GM12874 (cell line): ENCODE measurements at regions not wholly inside any gene's neighbourhood (a gene's known extent, or its start where the extent isn't known, plus 50 kb on each side); places are given as distances from the start of the nearest gene placed in this dataset.

ENCODE experiments used
- CTCF ChIP-seq: IDR thresholded peaks from 2 replicates; pipeline ENCODE4 v1.5.1; 2011; ENCODE audit warnings: low read depth, mild to moderate bottlenecking, control low read depth, low read length, moderate library complexity; ENCODE audit not compliant: insufficient read depth

DNA sequence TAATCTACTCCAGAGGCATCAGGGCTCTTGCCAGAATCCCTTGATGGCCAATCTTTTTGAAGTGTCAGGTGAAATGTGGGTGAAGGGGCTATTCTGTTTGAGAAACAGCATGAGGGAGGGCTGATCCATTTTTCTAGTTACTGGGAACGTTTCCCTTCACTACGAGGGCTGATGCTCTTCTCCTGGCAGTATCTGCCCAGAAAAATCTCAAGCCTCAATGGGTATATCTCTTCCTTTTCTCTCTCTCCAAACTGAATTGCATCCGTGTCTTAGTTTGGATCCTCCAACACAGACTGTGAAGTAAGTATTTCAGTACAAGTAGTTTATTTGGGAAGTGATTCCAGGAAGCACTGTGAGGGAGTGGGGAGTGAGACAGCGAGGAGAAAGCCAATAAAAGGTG, 113.0 kb upstream of the NAV2 start:
- TF ChIP-seq CTCF = no peak

DNA sequence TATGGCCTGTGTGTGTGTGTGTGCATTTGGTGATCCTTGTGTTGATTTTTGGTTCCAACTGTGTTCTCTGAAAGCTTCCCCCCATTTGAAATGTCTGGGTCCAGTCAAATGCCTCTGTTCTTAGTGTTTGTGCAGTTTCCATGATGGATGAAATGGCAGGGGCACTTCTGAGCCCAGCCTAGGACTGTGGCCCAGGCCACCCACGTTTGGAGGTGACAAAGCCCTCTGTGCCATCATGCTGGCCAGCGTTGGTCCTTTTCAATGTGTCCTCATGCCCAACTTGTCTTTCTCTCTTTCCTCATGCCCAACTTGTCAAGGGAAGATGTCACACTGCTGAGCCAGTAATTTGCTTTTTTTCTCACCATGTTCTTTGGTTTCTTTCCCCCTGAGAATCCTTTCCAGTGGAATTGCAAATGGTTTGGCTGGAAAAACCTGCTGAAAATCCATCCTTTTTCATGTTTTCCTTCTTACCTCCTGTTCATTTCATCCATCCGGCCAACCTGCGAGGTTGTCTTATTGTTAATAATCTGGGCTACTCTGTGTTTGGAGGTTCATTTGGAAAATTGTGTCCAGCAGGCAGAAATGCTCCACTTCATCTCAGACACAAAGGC, 113.7 kb upstream of the NAV2 start:
- no peak for TF ChIP-seq CTCF

- no peak for TF ChIP-seq CTCF
Measured at GRCh38 chr11:19598456-19598855, 114.2 kb upstream of the NAV2 start.

GRCh38 chr11:19597876-19598275, 114.8 kb upstream of the NAV2 start:
- TF ChIP-seq CTCF = no peak

- no peak for TF ChIP-seq CTCF
Measured at GRCh38 chr11:19597206-19597605, 115.4 kb upstream of the NAV2 start.

- no peak for TF ChIP-seq CTCF
Measured at GRCh38 chr11:19595840-19596751, 116.5 kb upstream of the NAV2 start.

GRCh38 chr11:19595499-19595839, 117.2 kb upstream of the NAV2 start:
- no peak for TF ChIP-seq CTCF
